SK-N-SH treated with all-trans-retinoic acid at 6 μM for 48 hours (cell line): ENCODE measurements at regions not wholly inside any gene's neighbourhood (a gene's known extent, or its start where the extent isn't known, plus 50 kb on each side); places are given as distances from the start of the nearest gene placed in this dataset.

ENCODE experiments used
- ATAC-seq: fragments of 200-7000 bp; cut with Tn5 transposase; 3 replicates; pipeline ENCODE4 v1.9.1; 2020; ENCODE audit warnings: mild to moderate bottlenecking, moderate library complexity
- ARNTL ChIP-seq: fragments of 450-650 bp; formaldehyde crosslinking; IDR thresholded peaks from 2 replicates; pipeline ENCODE4 v1.5.0; 2020; ENCODE audit warnings: low read depth, mild to moderate bottlenecking, moderate library complexity, borderline replicate concordance
- BACH2 ChIP-seq: fragments of 250-450 bp; sonication (Bioruptor Pico); IDR thresholded peaks from 2 replicates; pipeline ENCODE4 v1.9.0; 2021; ENCODE audit warnings: mild to moderate bottlenecking, borderline replicate concordance
- CSDC2 ChIP-seq: fragments of 250-450 bp; sonication (Bioruptor Pico); IDR thresholded peaks from 2 replicates; pipeline ENCODE4 v1.5.0; 2020; ENCODE audit warnings: mild to moderate bottlenecking, moderate library complexity
- ESRRG ChIP-seq: fragments of 250-450 bp; sonication (Bioruptor Pico); IDR thresholded peaks from 2 replicates; pipeline ENCODE4 v1.6.1; 2021; ENCODE audit warnings: mild to moderate bottlenecking
- GLIS3 ChIP-seq: fragments of 250-450 bp; sonication (Bioruptor Pico); IDR thresholded peaks from 2 replicates; pipeline ENCODE4 v1.5.0; 2020; ENCODE audit warnings: mild to moderate bottlenecking, moderate library complexity
- ISL1 ChIP-seq: fragments of 250-450 bp; sonication (Bioruptor Pico); IDR thresholded peaks from 2 replicates; pipeline ENCODE4 v2.1.2; 2022; ENCODE audit warnings: mild to moderate bottlenecking, moderate library complexity
- OSR1 ChIP-seq: fragments of 250-450 bp; sonication (Bioruptor Pico); IDR thresholded peaks from 2 replicates; pipeline ENCODE4 v1.8.0; 2022; ENCODE audit warnings: moderate library complexity, mild to moderate bottlenecking, inconsistent platforms
- PPARA ChIP-seq: fragments of 250-450 bp; sonication (Bioruptor Pico); IDR thresholded peaks from 2 replicates; pipeline ENCODE4 v1.5.0; 2020; ENCODE audit warnings: mild to moderate bottlenecking, borderline replicate concordance
- RARB ChIP-seq: fragments of 250-450 bp; sonication (Bioruptor Pico); IDR thresholded peaks from 2 replicates; pipeline ENCODE4 v1.8.0; 2021; ENCODE audit warnings: mild to moderate bottlenecking, moderate library complexity
- SNAI2 ChIP-seq: fragments of 250-450 bp; sonication (Bioruptor Pico); IDR thresholded peaks from 2 replicates; pipeline ENCODE4 v1.5.0; 2020; ENCODE audit warnings: mild to moderate bottlenecking, moderate library complexity
- TOX ChIP-seq: fragments of 250-450 bp; sonication (Bioruptor Pico); IDR thresholded peaks from 2 replicates; pipeline ENCODE4 v1.8.0; 2021; ENCODE audit warnings: mild to moderate bottlenecking, moderate library complexity, borderline replicate concordance
- ZFP3 ChIP-seq: fragments of 250-450 bp; sonication (Bioruptor Pico); IDR thresholded peaks from 2 replicates; pipeline ENCODE4 v1.5.0; 2020; ENCODE audit warnings: mild to moderate bottlenecking, moderate library complexity
- ZFP30 ChIP-seq: fragments of 450-650 bp; formaldehyde crosslinking; IDR thresholded peaks from 2 replicates; pipeline ENCODE4 v1.5.0; 2022; ENCODE audit warnings: mild to moderate bottlenecking, moderate library complexity
- ZNF565 ChIP-seq: fragments of 450-650 bp; formaldehyde crosslinking; conservative IDR thresholded peaks from 2 replicates; pipeline ENCODE4 v1.5.0; 2020; ENCODE audit warnings: low read depth, mild to moderate bottlenecking, moderate library complexity
- ZNF70 ChIP-seq: fragments of 450-650 bp; formaldehyde crosslinking; IDR thresholded peaks from 2 replicates; pipeline ENCODE4 v1.5.0; 2020; ENCODE audit warnings: mild to moderate bottlenecking, moderate library complexity
- ZNF8 ChIP-seq: fragments of 450-650 bp; formaldehyde crosslinking; IDR thresholded peaks from 2 replicates; pipeline ENCODE4 v1.5.0; 2020; ENCODE audit warnings: mild to moderate bottlenecking, moderate library complexity
- TF ChIP-seq, protein P1 (sequence below): fragments of 250-450 bp; sonication (Bioruptor Pico); IDR thresholded peaks from 2 replicates; pipeline ENCODE4 v1.8.0; 2021; ENCODE audit warnings: low read depth, mild to moderate bottlenecking, moderate library complexity, borderline replicate concordance
- TF ChIP-seq, protein P2 (sequence below): fragments of 250-450 bp; sonication (Bioruptor Pico); IDR thresholded peaks from 2 replicates; pipeline ENCODE4 v1.5.1; 2020; ENCODE audit warnings: low read depth, mild to moderate bottlenecking, moderate library complexity
- TF ChIP-seq, protein P3 (sequence below): fragments of 250-450 bp; sonication (Bioruptor Pico); IDR thresholded peaks from 2 replicates; pipeline ENCODE4 v1.5.1; 2021; ENCODE audit warnings: mild to moderate bottlenecking, moderate library complexity
- TF ChIP-seq, protein P4 (sequence below): fragments of 250-450 bp; sonication (Bioruptor Pico); IDR thresholded peaks from 2 replicates; pipeline ENCODE4 v1.8.0; 2020; ENCODE audit warnings: mild to moderate bottlenecking, moderate library complexity, borderline replicate concordance
- TF ChIP-seq, protein P5 (sequence below): fragments of 250-450 bp; sonication (Bioruptor Pico); IDR thresholded peaks from 2 replicates; pipeline ENCODE4 v1.5.0; 2020; ENCODE audit warnings: mild to moderate bottlenecking, moderate library complexity

GRCh38 chr20:22795871-22796270, 211.5 kb upstream of the FOXA2 start:
- ATAC-seq, result peak; percentile 51; the same call in 2 of the 3 replicates

GRCh38 chr20:22796469-22797077, 212.2 kb upstream of the FOXA2 start:
- TF ChIP-seq ZNF8 (no peak), OSR1 (CRISPR knock-in tag) (no peak), TOX (CRISPR knock-in tag) (no peak)
- TF ChIP-seq, protein P1, sequence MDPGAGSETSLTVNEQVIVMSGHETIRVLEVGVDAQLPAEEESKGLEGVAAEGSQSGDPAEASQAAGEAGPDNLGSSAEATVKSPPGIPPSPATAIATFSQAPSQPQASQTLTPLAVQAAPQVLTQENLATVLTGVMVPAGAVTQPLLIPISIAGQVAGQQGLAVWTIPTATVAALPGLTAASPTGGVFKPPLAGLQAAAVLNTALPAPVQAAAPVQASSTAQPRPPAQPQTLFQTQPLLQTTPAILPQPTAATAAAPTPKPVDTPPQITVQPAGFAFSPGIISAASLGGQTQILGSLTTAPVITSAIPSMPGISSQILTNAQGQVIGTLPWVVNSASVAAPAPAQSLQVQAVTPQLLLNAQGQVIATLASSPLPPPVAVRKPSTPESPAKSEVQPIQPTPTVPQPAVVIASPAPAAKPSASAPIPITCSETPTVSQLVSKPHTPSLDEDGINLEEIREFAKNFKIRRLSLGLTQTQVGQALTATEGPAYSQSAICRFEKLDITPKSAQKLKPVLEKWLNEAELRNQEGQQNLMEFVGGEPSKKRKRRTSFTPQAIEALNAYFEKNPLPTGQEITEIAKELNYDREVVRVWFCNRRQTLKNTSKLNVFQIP (CRISPR knock-in tag), result no peak
- no peak for ATAC-seq

More at GRCh38 chr20:22795871-22796270, 211.5 kb upstream of the FOXA2 start:
- TF ChIP-seq ISL1 (CRISPR knock-in tag) (0 out of 2 replicates have a peak, but pooled peaks have one; percentile 21), SNAI2 (CRISPR knock-in tag) (no peak)
- TF ChIP-seq, all 23 proteins: peak for 1

- TF ChIP-seq ZNF70 (CRISPR knock-in tag), result no peak
- TF ChIP-seq SNAI2 (CRISPR knock-in tag), result no peak
- TF ChIP-seq ZNF565 (CRISPR knock-in tag), result no peak
- TF ChIP-seq ZFP30 (CRISPR knock-in tag), result no peak
- TF ChIP-seq OSR1 (CRISPR knock-in tag), result no peak
- no peak for TF ChIP-seq RARB (CRISPR knock-in tag)
- TF ChIP-seq ESRRG, result no peak
- no peak for TF ChIP-seq BACH2 (CRISPR knock-in tag)
- TF ChIP-seq ISL1 (CRISPR knock-in tag), result no peak
- no peak for TF ChIP-seq ARNTL (CRISPR knock-in tag)
- TF ChIP-seq, protein P1 (CRISPR knock-in tag), result no peak
- TF ChIP-seq, protein P2, sequence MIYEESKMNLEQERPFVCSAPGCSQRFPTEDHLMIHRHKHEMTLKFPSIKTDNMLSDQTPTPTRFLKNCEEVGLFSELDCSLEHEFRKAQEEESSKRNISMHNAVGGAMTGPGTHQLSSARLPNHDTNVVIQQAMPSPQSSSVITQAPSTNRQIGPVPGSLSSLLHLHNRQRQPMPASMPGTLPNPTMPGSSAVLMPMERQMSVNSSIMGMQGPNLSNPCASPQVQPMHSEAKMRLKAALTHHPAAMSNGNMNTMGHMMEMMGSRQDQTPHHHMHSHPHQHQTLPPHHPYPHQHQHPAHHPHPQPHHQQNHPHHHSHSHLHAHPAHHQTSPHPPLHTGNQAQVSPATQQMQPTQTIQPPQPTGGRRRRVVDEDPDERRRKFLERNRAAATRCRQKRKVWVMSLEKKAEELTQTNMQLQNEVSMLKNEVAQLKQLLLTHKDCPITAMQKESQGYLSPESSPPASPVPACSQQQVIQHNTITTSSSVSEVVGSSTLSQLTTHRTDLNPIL (CRISPR knock-in tag), result no peak
- TF ChIP-seq CSDC2, result no peak
- TF ChIP-seq ZFP3 (CRISPR knock-in tag), result no peak
- no peak for TF ChIP-seq TOX (CRISPR knock-in tag)
- no peak for TF ChIP-seq GLIS3 (CRISPR knock-in tag)
- no peak for TF ChIP-seq PPARA (CRISPR knock-in tag)
- TF ChIP-seq, protein P3, sequence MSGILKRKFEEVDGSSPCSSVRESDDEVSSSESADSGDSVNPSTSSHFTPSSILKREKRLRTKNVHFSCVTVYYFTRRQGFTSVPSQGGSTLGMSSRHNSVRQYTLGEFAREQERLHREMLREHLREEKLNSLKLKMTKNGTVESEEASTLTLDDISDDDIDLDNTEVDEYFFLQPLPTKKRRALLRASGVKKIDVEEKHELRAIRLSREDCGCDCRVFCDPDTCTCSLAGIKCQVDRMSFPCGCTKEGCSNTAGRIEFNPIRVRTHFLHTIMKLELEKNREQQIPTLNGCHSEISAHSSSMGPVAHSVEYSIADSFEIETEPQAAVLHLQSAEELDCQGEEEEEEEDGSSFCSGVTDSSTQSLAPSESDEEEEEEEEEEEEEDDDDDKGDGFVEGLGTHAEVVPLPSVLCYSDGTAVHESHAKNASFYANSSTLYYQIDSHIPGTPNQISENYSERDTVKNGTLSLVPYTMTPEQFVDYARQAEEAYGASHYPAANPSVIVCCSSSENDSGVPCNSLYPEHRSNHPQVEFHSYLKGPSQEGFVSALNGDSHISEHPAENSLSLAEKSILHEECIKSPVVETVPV (CRISPR knock-in tag), result no peak
- TF ChIP-seq, protein P4, sequence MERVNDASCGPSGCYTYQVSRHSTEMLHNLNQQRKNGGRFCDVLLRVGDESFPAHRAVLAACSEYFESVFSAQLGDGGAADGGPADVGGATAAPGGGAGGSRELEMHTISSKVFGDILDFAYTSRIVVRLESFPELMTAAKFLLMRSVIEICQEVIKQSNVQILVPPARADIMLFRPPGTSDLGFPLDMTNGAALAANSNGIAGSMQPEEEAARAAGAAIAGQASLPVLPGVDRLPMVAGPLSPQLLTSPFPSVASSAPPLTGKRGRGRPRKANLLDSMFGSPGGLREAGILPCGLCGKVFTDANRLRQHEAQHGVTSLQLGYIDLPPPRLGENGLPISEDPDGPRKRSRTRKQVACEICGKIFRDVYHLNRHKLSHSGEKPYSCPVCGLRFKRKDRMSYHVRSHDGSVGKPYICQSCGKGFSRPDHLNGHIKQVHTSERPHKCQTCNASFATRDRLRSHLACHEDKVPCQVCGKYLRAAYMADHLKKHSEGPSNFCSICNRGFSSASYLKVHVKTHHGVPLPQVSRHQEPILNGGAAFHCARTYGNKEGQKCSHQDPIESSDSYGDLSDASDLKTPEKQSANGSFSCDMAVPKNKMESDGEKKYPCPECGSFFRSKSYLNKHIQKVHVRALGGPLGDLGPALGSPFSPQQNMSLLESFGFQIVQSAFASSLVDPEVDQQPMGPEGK (CRISPR knock-in tag), result no peak
- TF ChIP-seq, protein P5, sequence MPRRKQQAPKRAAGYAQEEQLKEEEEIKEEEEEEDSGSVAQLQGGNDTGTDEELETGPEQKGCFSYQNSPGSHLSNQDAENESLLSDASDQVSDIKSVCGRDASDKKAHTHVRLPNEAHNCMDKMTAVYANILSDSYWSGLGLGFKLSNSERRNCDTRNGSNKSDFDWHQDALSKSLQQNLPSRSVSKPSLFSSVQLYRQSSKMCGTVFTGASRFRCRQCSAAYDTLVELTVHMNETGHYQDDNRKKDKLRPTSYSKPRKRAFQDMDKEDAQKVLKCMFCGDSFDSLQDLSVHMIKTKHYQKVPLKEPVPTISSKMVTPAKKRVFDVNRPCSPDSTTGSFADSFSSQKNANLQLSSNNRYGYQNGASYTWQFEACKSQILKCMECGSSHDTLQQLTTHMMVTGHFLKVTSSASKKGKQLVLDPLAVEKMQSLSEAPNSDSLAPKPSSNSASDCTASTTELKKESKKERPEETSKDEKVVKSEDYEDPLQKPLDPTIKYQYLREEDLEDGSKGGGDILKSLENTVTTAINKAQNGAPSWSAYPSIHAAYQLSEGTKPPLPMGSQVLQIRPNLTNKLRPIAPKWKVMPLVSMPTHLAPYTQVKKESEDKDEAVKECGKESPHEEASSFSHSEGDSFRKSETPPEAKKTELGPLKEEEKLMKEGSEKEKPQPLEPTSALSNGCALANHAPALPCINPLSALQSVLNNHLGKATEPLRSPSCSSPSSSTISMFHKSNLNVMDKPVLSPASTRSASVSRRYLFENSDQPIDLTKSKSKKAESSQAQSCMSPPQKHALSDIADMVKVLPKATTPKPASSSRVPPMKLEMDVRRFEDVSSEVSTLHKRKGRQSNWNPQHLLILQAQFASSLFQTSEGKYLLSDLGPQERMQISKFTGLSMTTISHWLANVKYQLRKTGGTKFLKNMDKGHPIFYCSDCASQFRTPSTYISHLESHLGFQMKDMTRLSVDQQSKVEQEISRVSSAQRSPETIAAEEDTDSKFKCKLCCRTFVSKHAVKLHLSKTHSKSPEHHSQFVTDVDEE (CRISPR knock-in tag), result no peak
- ATAC-seq, result no peak
Observed at GRCh38 chr20:22797103-22797502, 212.7 kb upstream of the FOXA2 start.
